ENCODE measurements at regions not wholly inside any gene's neighbourhood (a gene's known extent, or its start where the extent isn't known, plus 50 kb on each side); places are given as distances from the start of the nearest gene placed in this dataset.

DNA sequence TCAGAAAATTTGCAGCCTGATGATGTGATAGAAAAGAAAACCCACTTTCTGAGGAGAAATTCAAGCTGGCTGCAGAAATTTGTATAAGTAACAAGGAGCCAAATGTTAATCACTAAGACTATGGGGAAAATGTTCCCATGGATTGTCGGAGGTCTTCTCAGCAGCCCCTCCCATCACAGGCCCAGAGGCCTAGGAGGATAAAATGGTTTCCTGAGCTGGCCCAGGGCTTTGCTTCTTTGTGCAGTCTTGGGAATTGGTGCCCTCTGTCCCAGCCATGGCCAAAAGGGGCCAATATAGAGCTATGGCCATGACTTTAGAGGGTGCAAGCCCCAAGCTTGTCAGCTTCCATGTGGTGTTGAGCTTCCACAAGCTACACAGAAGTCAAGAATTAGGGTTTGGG lies 335.9 kb downstream of the ATP23 start:
- Histone ChIP-seq H3K4me2 (replicated peaks; ENCODE audit: low read depth, low read length, poor library complexity, severe bottlenecking) (no peak overlapping the region), H2AFZ (ENCODE audit: insufficient read depth, low read depth, low read length, poor library complexity, severe bottlenecking) (no peak overlapping the region), H3K27me3 (replicated peaks in 1 of 4; ENCODE audit: control extremely low read depth in 1 of 4, control insufficient read depth in 3 of 4, insufficient read depth in 4 of 4, low read length in 3 of 4) (no peaks in the 10 kb centered on the region), H3K4me1 (ENCODE audit: control insufficient read depth in 2 of 2, insufficient read depth in 2 of 2, low read length in 2 of 2) (no peaks in the 10 kb centered on the region), H3K36me3 (replicated peaks in 1 of 2; ENCODE audit: control extremely low read depth in 1 of 2, control insufficient read depth in 1 of 2, extremely low read depth in 1 of 2, insufficient read depth in 2 of 2, low read length in 1 of 2) (no peaks in the 10 kb centered on the region), H3K9ac (ENCODE audit: low read length) (no peak overlapping the region), H3K9me3 (ENCODE audit: control extremely low read depth in 1 of 3, control insufficient read depth in 2 of 3, insufficient read depth in 1 of 3, low read length in 2 of 3) (peaks cover 2 to 9% (median 8%) of the 10 kb centered on the region in 3 donors), H3K79me2 (ENCODE audit: control insufficient read depth, insufficient read depth, low read length) (no peaks in the 10 kb centered on the region), H3K27ac (ENCODE audit: low read length in 2 of 2) (no peak overlapping the region), H3K4me3 (ENCODE audit: control extremely low read depth in 1 of 5, extremely low read depth in 1 of 5, insufficient read depth in 1 of 5, low read depth in 2 of 5, low read length in 4 of 5) (no peak overlapping the region), H4K20me1 (ENCODE audit: control insufficient read depth, insufficient read depth, low read length, poor library complexity, severe bottlenecking) (no peaks in the 10 kb centered on the region)
- ATAC-seq (ENCODE audit: low read depth) (no peak), DNase-seq (no peak)
- H3K9me3 Mint-ChIP-seq (ENCODE audit: insufficient read depth) = peaks cover 18% of the 10 kb centered on the region
- no CpG with 5 or more reads among the region's 1 CpG for WGBS (ENCODE audit: insufficient coverage)
- no peak overlapping the region for H3K27ac Mint-ChIP-seq
- ChIA-PET CTCF (no interaction called here), POLR2A (no interaction called here)
- TF ChIP-seq EZH2 (IDR thresholded peaks at IDR 0.05; ENCODE audit: borderline replicate concordance, insufficient read depth, low read depth, low read length, poor library complexity, severe bottlenecking) = no peak
- no peaks in the 10 kb centered on the region for H3K4me1 Mint-ChIP-seq
- intact Hi-C loops (cut with micrococcal nuclease) = no loop called here
- H3K4me3 Mint-ChIP-seq = no peak overlapping the region
- no peaks in the 10 kb centered on the region for H3K27me3 Mint-ChIP-seq

DNA sequence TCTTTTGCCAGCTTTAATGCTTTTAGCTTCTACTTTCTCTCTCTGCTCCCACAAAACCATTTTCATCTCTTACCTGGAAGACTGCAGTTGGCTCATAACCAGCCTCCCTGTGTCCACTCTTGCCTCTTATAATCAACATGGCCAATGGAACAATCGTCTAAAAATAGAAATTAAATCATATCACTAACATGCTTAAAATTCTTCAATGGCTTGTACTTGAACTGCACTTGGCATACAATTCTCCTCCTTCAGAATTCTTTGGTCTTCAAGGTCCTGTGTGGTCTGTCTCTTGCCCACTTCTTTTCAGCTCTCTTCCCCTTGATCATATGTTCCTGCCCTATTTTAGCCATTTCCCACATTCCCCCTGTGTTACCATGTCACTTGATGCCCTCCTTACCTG lies 342.2 kb downstream of the ATP23 start:
- peaks cover 9% of the 10 kb centered on the region for H3K27me3 Mint-ChIP-seq
- CTCF ChIA-PET = no interaction called here
- H3K36me3 ChIP-seq (replicated peaks in 1 of 2; ENCODE audit: control extremely low read depth in 1 of 2, control insufficient read depth in 1 of 2, extremely low read depth in 1 of 2, insufficient read depth in 2 of 2, low read length in 1 of 2) = no peaks in the 10 kb centered on the region
- H2AFZ ChIP-seq (ENCODE audit: insufficient read depth, low read depth, low read length, poor library complexity, severe bottlenecking) = no peak overlapping the region
- no peak overlapping the region for H3K9ac ChIP-seq (ENCODE audit: low read length)
- H3K4me1 Mint-ChIP-seq = no peaks in the 10 kb centered on the region
- no peak overlapping the region for H3K27ac ChIP-seq (ENCODE audit: low read length in 2 of 2)
- H3K4me3 ChIP-seq (ENCODE audit: control extremely low read depth in 1 of 5, extremely low read depth in 1 of 5, insufficient read depth in 1 of 5, low read depth in 2 of 5, low read length in 4 of 5) = no peak overlapping the region
- peaks cover 16% of the 10 kb centered on the region for H3K9me3 Mint-ChIP-seq (ENCODE audit: insufficient read depth)
- H3K4me1 ChIP-seq (ENCODE audit: control insufficient read depth in 2 of 2, insufficient read depth in 2 of 2, low read length in 2 of 2) = no peaks in the 10 kb centered on the region
- peaks cover 0 to 2% (median 0%) of the 10 kb centered on the region in 3 donors for H3K9me3 ChIP-seq (ENCODE audit: control extremely low read depth in 1 of 3, control insufficient read depth in 2 of 3, insufficient read depth in 1 of 3, low read length in 2 of 3)
- ATAC-seq (ENCODE audit: low read depth) = no peak
- H3K27ac Mint-ChIP-seq = no peak overlapping the region
- DNase-seq = no peak
- intact Hi-C loops (cut with micrococcal nuclease) = no loop called here
- H3K4me2 ChIP-seq (replicated peaks; ENCODE audit: low read depth, low read length, poor library complexity, severe bottlenecking) = no peak overlapping the region
- TF ChIP-seq EZH2 (IDR thresholded peaks at IDR 0.05; ENCODE audit: borderline replicate concordance, insufficient read depth, low read depth, low read length, poor library complexity, severe bottlenecking) (no peak), CTCF (IDR thresholded peaks at IDR 0.05) (no peak)
- 100% methylated on average over 1 of the region's 1 CpG for WGBS (ENCODE audit: insufficient coverage)
- H3K4me3 Mint-ChIP-seq = no peak overlapping the region
- H3K27me3 ChIP-seq (replicated peaks in 1 of 4; ENCODE audit: control extremely low read depth in 1 of 4, control insufficient read depth in 3 of 4, insufficient read depth in 4 of 4, low read length in 3 of 4) = no peaks in the 10 kb centered on the region
- H4K20me1 ChIP-seq (ENCODE audit: control insufficient read depth, insufficient read depth, low read length, poor library complexity, severe bottlenecking) = no peaks in the 10 kb centered on the region
- POLR2A ChIA-PET = no interaction called here
- no peaks in the 10 kb centered on the region for H3K79me2 ChIP-seq (ENCODE audit: control insufficient read depth, insufficient read depth, low read length)

All from B cell (primary cell).